CD14-positive monocyte (primary cell): ENCODE measurements at regions not wholly inside any gene's neighbourhood (a gene's known extent, or its start where the extent isn't known, plus 50 kb on each side); places are given as distances from the start of the nearest gene placed in this dataset.

Source experiments
- DNase-seq, 3 donors: peaks; one replicate each; pipeline ENCODE4 v3.0.0-alpha.2; 2011 to 2022
- H2AFZ ChIP-seq: 2 replicates; pipeline ENCODE4 v1.6.0; 2012; ENCODE audit warnings: mild to moderate bottlenecking, low read depth, low read length, inconsistent platforms; ENCODE audit not compliant: insufficient read depth, poor library complexity, severe bottlenecking
- H3K27ac ChIP-seq, 2 donors: 1 replicate in 1 of 2; 2 replicates in 1 of 2; pipeline ENCODE4 v1.5.1; 2012 to 2013; ENCODE audit warnings: low read length in 2 of 2, control low read depth in 1 of 2, inconsistent platforms in 1 of 2, low read depth in 1 of 2, mild to moderate bottlenecking in 1 of 2
- H3K27me3 ChIP-seq, 2 donors: one replicate each; pipeline versions ENCODE4 v1.6.0 to v1.6.1; 2011 to 2013; ENCODE audit warnings: low read length in 2 of 2; ENCODE audit not compliant: control insufficient read depth in 2 of 2, insufficient read depth in 2 of 2
- H3K36me3 ChIP-seq, 2 donors: replicated peaks in 1 of 2; 1 replicate in 1 of 2; 2 replicates in 1 of 2; pipeline versions ENCODE4 v1.5.1 to v1.6.1; 2012 to 2013; ENCODE audit warnings: low read length in 2 of 2, control low read depth in 1 of 2, inconsistent platforms in 1 of 2, mild to moderate bottlenecking in 1 of 2; ENCODE audit not compliant: insufficient read depth in 2 of 2, control insufficient read depth in 1 of 2
- H3K4me1 ChIP-seq, 2 donors: 1 replicate in 1 of 2; 2 replicates in 1 of 2; pipeline versions ENCODE4 v1.5.1 to v1.6.1; 2012 to 2013; ENCODE audit warnings: low read length in 2 of 2, control low read depth in 1 of 2, inconsistent platforms in 1 of 2, mild to moderate bottlenecking in 1 of 2, moderate library complexity in 1 of 2; ENCODE audit not compliant: insufficient read depth in 2 of 2, control insufficient read depth in 1 of 2
- H3K4me2 ChIP-seq: replicated peaks from 2 replicates; pipeline ENCODE3; 2012; ENCODE audit warnings: low read length, moderate library complexity, mild to moderate bottlenecking; ENCODE audit not compliant: poor library complexity, severe bottlenecking; ENCODE audit errors: extremely low read depth
- H3K4me3 ChIP-seq, 3 experiments: fragments of 200-600 bp in 1 of 3; sonication (generic) in 1 of 3; replicated peaks in 1 of 3; 1 replicate in 2 of 3; 2 replicates in 1 of 3; pipeline ENCODE4 v1.5.1; 2011 to 2013; ENCODE audit warnings: low read length in 3 of 3, mild to moderate bottlenecking in 3 of 3, control low read depth in 2 of 3, low read depth in 2 of 3, inconsistent platforms in 1 of 3, moderate library complexity in 1 of 3
- H3K79me2 ChIP-seq: 2 replicates; pipeline ENCODE4 v1.6.0; 2012; ENCODE audit warnings: mild to moderate bottlenecking, control low read depth, inconsistent platforms, low read length, moderate library complexity; ENCODE audit not compliant: insufficient read depth
- H3K9ac ChIP-seq: 2 replicates; pipeline ENCODE4 v1.6.0; 2017; ENCODE audit warnings: low read length, mild to moderate bottlenecking; ENCODE audit not compliant: insufficient read depth, poor library complexity, severe bottlenecking
- H3K9me3 ChIP-seq, 2 donors: replicated peaks in 1 of 2; 1 replicate in 1 of 2; 2 replicates in 1 of 2; pipeline versions ENCODE4 v1.5.1 to v1.6.1; 2012 to 2013; ENCODE audit warnings: low read length in 2 of 2, control low read depth in 1 of 2; ENCODE audit not compliant: control insufficient read depth in 1 of 2, insufficient read depth in 1 of 2
- H4K20me1 ChIP-seq: 2 replicates; pipeline ENCODE4 v1.6.0; 2012; ENCODE audit warnings: mild to moderate bottlenecking, low read length, control low read depth, moderate library complexity; ENCODE audit not compliant: insufficient read depth
- H3K27ac Mint-ChIP-seq, 7 donors: one replicate each; pipeline ENCODE4 v1.8.0; 2020; ENCODE audit warnings: mild to moderate bottlenecking in 7 of 7, mixed read lengths in 7 of 7, moderate library complexity in 6 of 7, inconsistent platforms in 2 of 7
- H3K27me3 Mint-ChIP-seq, 3 donors: one replicate each; pipeline ENCODE4 v1.8.0; 2021 to 2022; ENCODE audit warnings: low read depth in 3 of 3, mild to moderate bottlenecking in 3 of 3, mixed read lengths in 3 of 3, moderate library complexity in 3 of 3, inconsistent platforms in 1 of 3
- H3K36me3 Mint-ChIP-seq, 2 donors: one replicate each; pipeline ENCODE4 v1.8.0; 2020; ENCODE audit warnings: mixed read lengths in 2 of 2, inconsistent platforms in 1 of 2, mild to moderate bottlenecking in 1 of 2
- H3K4me1 Mint-ChIP-seq: one replicate; pipeline ENCODE4 v1.8.0; 2020; ENCODE audit warnings: mild to moderate bottlenecking, mixed read lengths
- H3K4me3 Mint-ChIP-seq, 2 donors: one replicate each; pipeline ENCODE4 v1.8.0; 2020; ENCODE audit warnings: mild to moderate bottlenecking in 2 of 2, mixed read lengths in 2 of 2, moderate library complexity in 1 of 2
- H3K9me3 Mint-ChIP-seq, 7 donors: one replicate each; pipeline ENCODE4 v1.8.0; 2020 to 2022; ENCODE audit warnings: mixed read lengths in 7 of 7, mild to moderate bottlenecking in 6 of 7, moderate library complexity in 6 of 7, inconsistent platforms in 2 of 7
- CTCF ChIP-seq: fragments of 200-600 bp; IDR thresholded peaks from one replicate; pipeline ENCODE4 v1.8.0; 2022; ENCODE audit warnings: antibody characterized with exemption, mild to moderate bottlenecking
- WGBS: methylation state at CpG from one replicate; pipeline ENCODE4 v1.1.5; 2013; ENCODE audit warnings: missing lambda C conversion rate; ENCODE audit not compliant: insufficient coverage; 5-methylcytosine and 5-hydroxymethylcytosine counted together
- intact Hi-C, 2 donors: fragments of 100-400 bp; cut with micrococcal nuclease; formaldehyde crosslinking; loops; one replicate each; pipeline versions ENCODE4 v1.15.0 to v1.15.1; 2023

GRCh38 chrX:40391662-40392061, 189.1 kb upstream of the ATP6AP2 start:
- Mint-ChIP-seq H3K27ac (no peak overlapping the region), H3K4me3 (no peak overlapping the region), H3K9me3 (peaks cover 0 to 11% (median 2%) of the 10 kb centered on the region in 7 donors), H3K27me3 (peaks cover 0 to 8% (median 0%) of the 10 kb centered on the region in 3 donors), H3K36me3 (no peaks in the 10 kb centered on the region), H3K4me1 (peaks cover 14% of the 10 kb centered on the region)
- DNase-seq = peak in 1 of 3 donors; percentile 5
- intact Hi-C loops = no loop called here
- Histone ChIP-seq H3K4me3 (no peak overlapping the region), H3K9ac (no peak overlapping the region), H3K79me2 (no peaks in the 10 kb centered on the region), H3K27me3 (no peaks in the 10 kb centered on the region), H4K20me1 (no peaks in the 10 kb centered on the region), H2AFZ (no peak overlapping the region), H3K27ac (no peak overlapping the region), H3K36me3 (no peaks in the 10 kb centered on the region), H3K4me2 (no peak overlapping the region), H3K9me3 (no peaks in the 10 kb centered on the region), H3K4me1 (peaks cover 17 to 19% of the 10 kb centered on the region in 2 donors)
- no CpG with 5 or more reads among the region's 3 CpGs for WGBS
- TF ChIP-seq CTCF = no peak

- Histone ChIP-seq H3K4me2 (no peak overlapping the region), H4K20me1 (no peaks in the 10 kb centered on the region), H3K4me1 (peaks cover 38 to 41% of the 10 kb centered on the region in 2 donors), H3K27me3 (no peaks in the 10 kb centered on the region), H3K36me3 (no peaks in the 10 kb centered on the region), H3K9me3 (no peaks in the 10 kb centered on the region), H2AFZ (no peak overlapping the region), H3K4me3 (no peak overlapping the region), H3K79me2 (no peaks in the 10 kb centered on the region), H3K9ac (no peak overlapping the region), H3K27ac (no peak overlapping the region)
- Mint-ChIP-seq H3K9me3 (peaks cover 0 to 9% (median 2%) of the 10 kb centered on the region in 7 donors), H3K27me3 (peaks cover 0 to 12% (median 0%) of the 10 kb centered on the region in 3 donors), H3K4me1 (peaks cover 31% of the 10 kb centered on the region), H3K27ac (peak overlapping the region in 1 of 7 donors; percentile 71), H3K36me3 (no peaks in the 10 kb centered on the region), H3K4me3 (no peak overlapping the region)
- no peak for TF ChIP-seq CTCF
- DNase-seq = peak in 2 of 3 donors; percentile 6 to 27
- intact Hi-C loops = loop anchor here in 1 of 2 donors (10.0 kb wide), 2 partner anchors 45 to 85 kb away; no protein-coding TSS in a partner anchor
- WGBS = 100% methylated on average over 1 of the region's 2 CpGs
Measured at GRCh38 chrX:40389555-40389954, 191.2 kb upstream of the ATP6AP2 start.
